ENCODE measurements at regions not wholly inside any gene's neighbourhood (a gene's known extent, or its start where the extent isn't known, plus 50 kb on each side); places are given as distances from the start of the nearest gene placed in this dataset.

DNA sequence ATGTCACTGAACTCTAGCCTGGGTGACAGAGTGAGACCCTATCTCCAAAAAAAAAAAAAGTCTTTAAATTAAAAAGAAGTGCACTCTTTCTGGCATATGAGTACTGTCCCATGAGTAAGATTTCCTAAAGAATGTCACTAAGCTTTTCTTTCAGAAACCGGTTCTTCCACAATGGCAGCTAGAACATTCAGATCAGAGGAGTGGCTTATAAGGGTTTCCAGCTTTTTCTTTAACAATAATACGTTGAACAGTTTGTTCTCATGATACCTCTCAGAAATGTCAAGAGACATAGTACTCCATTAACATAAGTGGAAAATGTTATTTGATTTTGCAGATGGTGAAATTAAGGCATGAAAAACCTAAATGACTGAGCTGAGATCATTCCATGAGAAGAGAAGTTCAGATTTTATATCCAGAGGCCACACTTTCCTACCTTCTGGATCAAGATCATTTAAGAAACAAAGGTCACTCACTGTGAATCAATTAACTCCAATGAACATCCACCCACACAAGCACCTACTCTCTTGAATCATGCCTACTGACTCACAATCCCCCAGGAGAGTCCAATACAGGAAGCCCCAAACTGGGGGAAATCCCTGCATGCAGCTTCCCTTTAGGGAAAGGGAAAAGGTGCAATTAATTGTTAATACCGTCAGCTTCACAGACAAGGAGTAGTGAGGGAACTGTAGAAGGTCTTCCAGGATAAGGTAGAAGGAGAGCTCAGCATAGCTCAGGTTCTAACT lies 86.9 kb downstream of the SPTSSA start:
- Mint-ChIP-seq H3K36me3 (no peaks in the 10 kb centered on the region), H3K4me3 (no peak overlapping the region), H3K9me3 (no peaks in the 10 kb centered on the region), H3K27me3 (ENCODE audit: insufficient read depth, low read depth) (peaks cover 2% of the 10 kb centered on the region), H3K27ac (no peak overlapping the region), H3K4me1 (no peaks in the 10 kb centered on the region)
- no peak for DNase-seq (ENCODE audit: low spot score)
- TF ChIP-seq, protein P1, sequence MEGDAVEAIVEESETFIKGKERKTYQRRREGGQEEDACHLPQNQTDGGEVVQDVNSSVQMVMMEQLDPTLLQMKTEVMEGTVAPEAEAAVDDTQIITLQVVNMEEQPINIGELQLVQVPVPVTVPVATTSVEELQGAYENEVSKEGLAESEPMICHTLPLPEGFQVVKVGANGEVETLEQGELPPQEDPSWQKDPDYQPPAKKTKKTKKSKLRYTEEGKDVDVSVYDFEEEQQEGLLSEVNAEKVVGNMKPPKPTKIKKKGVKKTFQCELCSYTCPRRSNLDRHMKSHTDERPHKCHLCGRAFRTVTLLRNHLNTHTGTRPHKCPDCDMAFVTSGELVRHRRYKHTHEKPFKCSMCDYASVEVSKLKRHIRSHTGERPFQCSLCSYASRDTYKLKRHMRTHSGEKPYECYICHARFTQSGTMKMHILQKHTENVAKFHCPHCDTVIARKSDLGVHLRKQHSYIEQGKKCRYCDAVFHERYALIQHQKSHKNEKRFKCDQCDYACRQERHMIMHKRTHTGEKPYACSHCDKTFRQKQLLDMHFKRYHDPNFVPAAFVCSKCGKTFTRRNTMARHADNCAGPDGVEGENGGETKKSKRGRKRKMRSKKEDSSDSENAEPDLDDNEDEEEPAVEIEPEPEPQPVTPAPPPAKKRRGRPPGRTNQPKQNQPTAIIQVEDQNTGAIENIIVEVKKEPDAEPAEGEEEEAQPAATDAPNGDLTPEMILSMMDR (IDR thresholded peaks at IDR 0.05): no peak
- TF ChIP-seq EZH2 (IDR thresholded peaks at IDR 0.05): no peak
- no peak for TF ChIP-seq EZH2phosphoT487 (IDR thresholded peaks at IDR 0.05)
- Histone ChIP-seq H3K9me3 (ENCODE audit: low read depth) (no peaks in the 10 kb centered on the region), H3K27me3 (no peaks in the 10 kb centered on the region), H3K9ac (no peak overlapping the region), H3K4me3 (no peak overlapping the region), H3F3A (ENCODE audit: low read depth) (no peaks in the 10 kb centered on the region), H3K4me2 (no peak overlapping the region), H3K36me3 (no peaks in the 10 kb centered on the region), H2AFZ (replicated peaks) (no peak overlapping the region), H3K27ac (no peak overlapping the region), H4K20me1 (ENCODE audit: low read depth) (no peaks in the 10 kb centered on the region), H3K4me1 (peaks cover 3% of the 10 kb centered on the region), H3K79me2 (ENCODE audit: low read depth) (no peaks in the 10 kb centered on the region)

- no peak overlapping the region for H3K9ac ChIP-seq
- H2AFZ ChIP-seq (replicated peaks): peak overlapping the region; percentile 26
- Mint-ChIP-seq H3K9me3 (no peaks in the 10 kb centered on the region), H3K4me1 (peaks cover 6% of the 10 kb centered on the region), H3K4me3 (no peak overlapping the region), H3K27me3 (ENCODE audit: insufficient read depth, low read depth) (peaks cover 7% of the 10 kb centered on the region), H3K36me3 (no peaks in the 10 kb centered on the region), H3K27ac (no peak overlapping the region)
- H3K36me3 ChIP-seq: no peaks in the 10 kb centered on the region
- no peak overlapping the region for H3K4me2 ChIP-seq
- H3K4me3 ChIP-seq: no peak overlapping the region
- H3K4me1 ChIP-seq: peaks cover 3% of the 10 kb centered on the region
- H3K79me2 ChIP-seq (ENCODE audit: low read depth): no peaks in the 10 kb centered on the region
- no peak for DNase-seq (ENCODE audit: low spot score)
- H3K27ac ChIP-seq: no peak overlapping the region
- H3K27me3 ChIP-seq: no peaks in the 10 kb centered on the region
- no peaks in the 10 kb centered on the region for H3K9me3 ChIP-seq (ENCODE audit: low read depth)
- H4K20me1 ChIP-seq (ENCODE audit: low read depth): no peaks in the 10 kb centered on the region
- TF ChIP-seq EZH2phosphoT487 (IDR thresholded peaks at IDR 0.05): no peak
- no peak for TF ChIP-seq EZH2 (IDR thresholded peaks at IDR 0.05)
- TF ChIP-seq, protein P1 (IDR thresholded peaks at IDR 0.05): no peak
- no peaks in the 10 kb centered on the region for H3F3A ChIP-seq (ENCODE audit: low read depth)
Observed at GRCh38 chr14:34373191-34373590, 88.8 kb downstream of the SPTSSA start.

GRCh38 chr14:34372786-34373185 lies 89.3 kb downstream of the SPTSSA start:
- Histone ChIP-seq H3F3A (ENCODE audit: low read depth) (no peaks in the 10 kb centered on the region), H3K79me2 (ENCODE audit: low read depth) (no peaks in the 10 kb centered on the region), H3K36me3 (no peaks in the 10 kb centered on the region), H3K4me2 (no peak overlapping the region), H3K27me3 (no peaks in the 10 kb centered on the region), H3K9ac (no peak overlapping the region), H3K9me3 (ENCODE audit: low read depth) (no peaks in the 10 kb centered on the region), H4K20me1 (ENCODE audit: low read depth) (no peaks in the 10 kb centered on the region), H3K4me1 (peaks cover 3% of the 10 kb centered on the region), H2AFZ (replicated peaks) (peak overlapping the region; percentile 63), H3K4me3 (no peak overlapping the region), H3K27ac (no peak overlapping the region)
- no peaks in the 10 kb centered on the region for H3K9me3 Mint-ChIP-seq
- no peak for DNase-seq (ENCODE audit: low spot score)
- no peaks in the 10 kb centered on the region for H3K36me3 Mint-ChIP-seq
- H3K4me1 Mint-ChIP-seq: peaks cover 6% of the 10 kb centered on the region
- TF ChIP-seq EZH2 (IDR thresholded peaks at IDR 0.05): no peak
- TF ChIP-seq EZH2phosphoT487 (IDR thresholded peaks at IDR 0.05): no peak
- TF ChIP-seq, protein P1 (IDR thresholded peaks at IDR 0.05): no peak
- no peak overlapping the region for H3K27ac Mint-ChIP-seq
- no peak overlapping the region for H3K4me3 Mint-ChIP-seq
- peaks cover 7% of the 10 kb centered on the region for H3K27me3 Mint-ChIP-seq (ENCODE audit: insufficient read depth, low read depth)
